NCI-H226 (cell line): ENCODE measurements at regions not wholly inside any gene's neighbourhood (a gene's known extent, or its start where the extent isn't known, plus 50 kb on each side); places are given as distances from the start of the nearest gene placed in this dataset.

Source experiments
- DNase-seq: peaks from one replicate; pipeline ENCODE4 v3.0.0-alpha.2; 2015

GRCh38 chr4:125826801-125827695 is 512.3 kb downstream of the FAT4 start:
- no peak for DNase-seq

- DNase-seq: no peak
Measured at GRCh38 chr4:125827696-125828052, 512.9 kb downstream of the FAT4 start.

- DNase-seq: no peak
Measured at GRCh38 chr4:125828346-125828745, 513.6 kb downstream of the FAT4 start.

- no peak for DNase-seq
Measured at GRCh38 chr4:125832161-125832560, 517.4 kb downstream of the FAT4 start.

GRCh38 chr4:125836597-125837195 is 521.9 kb downstream of the FAT4 start:
- no peak for DNase-seq

- no peak for DNase-seq
Measured at GRCh38 chr4:125837493-125838201, 522.9 kb downstream of the FAT4 start.

- no peak for DNase-seq
Measured at GRCh38 chr4:125838202-125838601, 523.4 kb downstream of the FAT4 start.

- no peak for DNase-seq
Measured at GRCh38 chr4:125838924-125839323, 524.2 kb downstream of the FAT4 start.

GRCh38 chr4:125843947-125844346 is 529.2 kb downstream of the FAT4 start:
- DNase-seq: no peak

- no peak for DNase-seq
Measured at GRCh38 chr4:125847518-125847917, 532.8 kb downstream of the FAT4 start.

- peak; percentile 22 for DNase-seq
Measured at GRCh38 chr4:125849869-125850268, 535.1 kb downstream of the FAT4 start.

GRCh38 chr4:125891597-125892258 is 577.0 kb downstream of the FAT4 start:
- DNase-seq: peak; percentile 51

GRCh38 chr4:125904802-125905201 is 590.0 kb downstream of the FAT4 start:
- DNase-seq: no peak

GRCh38 chr4:125911058-125911457 is 596.3 kb downstream of the FAT4 start:
- no peak for DNase-seq

GRCh38 chr4:125911481-125911880 is 596.7 kb downstream of the FAT4 start:
- DNase-seq: no peak

GRCh38 chr4:125917559-125917958 is 602.8 kb downstream of the FAT4 start:
- DNase-seq: no peak

GRCh38 chr4:125928652-125929051 is 613.9 kb downstream of the FAT4 start:
- DNase-seq: no peak

GRCh38 chr4:125938541-125938940 is 623.8 kb downstream of the FAT4 start:
- DNase-seq: no peak

GRCh38 chr4:125940426-125940825 is 625.7 kb downstream of the FAT4 start:
- no peak for DNase-seq

- no peak for DNase-seq
Measured at GRCh38 chr4:125944966-125945365, 630.2 kb downstream of the FAT4 start.

- DNase-seq: no peak
Measured at GRCh38 chr4:125948021-125948420, 633.3 kb downstream of the FAT4 start.

GRCh38 chr4:125951261-125951887 is 636.6 kb downstream of the FAT4 start:
- DNase-seq: no peak

- DNase-seq: no peak
Measured at GRCh38 chr4:125952631-125953030, 637.9 kb downstream of the FAT4 start.
